ENCODE measurements at regions not wholly inside any gene's neighbourhood (a gene's known extent, or its start where the extent isn't known, plus 50 kb on each side); places are given as distances from the start of the nearest gene placed in this dataset.

DNA sequence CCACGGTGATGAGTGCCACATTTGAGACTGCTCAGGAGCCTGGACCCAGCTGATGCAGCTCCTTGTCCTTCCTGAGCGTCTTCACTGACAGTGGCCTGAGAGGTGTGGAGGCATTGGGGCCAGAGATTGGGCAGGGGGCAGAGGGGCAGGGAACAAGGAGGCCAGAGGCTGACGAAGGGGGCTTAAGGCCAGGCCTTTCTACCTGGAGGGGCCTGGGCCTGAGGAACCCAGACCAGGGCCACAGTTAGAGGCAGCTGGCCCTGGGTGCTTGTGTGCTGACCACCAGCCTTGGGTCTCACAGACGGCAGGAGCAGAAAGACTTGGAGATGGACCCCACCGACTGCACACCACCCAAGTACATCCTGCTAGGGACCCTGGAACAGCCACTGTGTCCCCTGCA is 168.2 kb upstream of the ZNF267 start:
- WGBS, 2 donors, result 92 to 94% methylated on average over 5 of the region's 5 CpGs
- ATAC-seq (ENCODE audit: insufficient read depth, low FRiP score), result no peak
- Histone ChIP-seq H3K9ac (ENCODE audit: insufficient read depth in 1 of 2, low read length in 2 of 2) (no peak overlapping the region), H3K4me1 (ENCODE audit: control insufficient read depth in 5 of 5, insufficient read depth in 5 of 5, low read length in 5 of 5) (peaks cover 0 to 7% (median 0%) of the 10 kb centered on the region in 5 donors), H3K27me3 (ENCODE audit: control insufficient read depth in 3 of 3, insufficient read depth in 3 of 3, low read length in 2 of 3) (no peaks in the 10 kb centered on the region), H3K4me3 (no peak overlapping the region), H3K9me3 (ENCODE audit: control insufficient read depth in 4 of 4, insufficient read depth in 3 of 4, low read length in 3 of 4) (no peaks in the 10 kb centered on the region), H3K36me3 (ENCODE audit: control insufficient read depth in 4 of 4, insufficient read depth in 4 of 4, low read length in 4 of 4) (peaks cover 0 to 43% (median 15%) of the 10 kb centered on the region in 4 donors), H3K27ac (ENCODE audit: low read depth in 1 of 2, low read length in 1 of 2) (no peak overlapping the region)
- no peak for DNase-seq
- TF ChIP-seq, protein P1, sequence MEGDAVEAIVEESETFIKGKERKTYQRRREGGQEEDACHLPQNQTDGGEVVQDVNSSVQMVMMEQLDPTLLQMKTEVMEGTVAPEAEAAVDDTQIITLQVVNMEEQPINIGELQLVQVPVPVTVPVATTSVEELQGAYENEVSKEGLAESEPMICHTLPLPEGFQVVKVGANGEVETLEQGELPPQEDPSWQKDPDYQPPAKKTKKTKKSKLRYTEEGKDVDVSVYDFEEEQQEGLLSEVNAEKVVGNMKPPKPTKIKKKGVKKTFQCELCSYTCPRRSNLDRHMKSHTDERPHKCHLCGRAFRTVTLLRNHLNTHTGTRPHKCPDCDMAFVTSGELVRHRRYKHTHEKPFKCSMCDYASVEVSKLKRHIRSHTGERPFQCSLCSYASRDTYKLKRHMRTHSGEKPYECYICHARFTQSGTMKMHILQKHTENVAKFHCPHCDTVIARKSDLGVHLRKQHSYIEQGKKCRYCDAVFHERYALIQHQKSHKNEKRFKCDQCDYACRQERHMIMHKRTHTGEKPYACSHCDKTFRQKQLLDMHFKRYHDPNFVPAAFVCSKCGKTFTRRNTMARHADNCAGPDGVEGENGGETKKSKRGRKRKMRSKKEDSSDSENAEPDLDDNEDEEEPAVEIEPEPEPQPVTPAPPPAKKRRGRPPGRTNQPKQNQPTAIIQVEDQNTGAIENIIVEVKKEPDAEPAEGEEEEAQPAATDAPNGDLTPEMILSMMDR (IDR thresholded peaks at IDR 0.05; ENCODE audit: control extremely low read depth, extremely low read depth), result no peak

DNA sequence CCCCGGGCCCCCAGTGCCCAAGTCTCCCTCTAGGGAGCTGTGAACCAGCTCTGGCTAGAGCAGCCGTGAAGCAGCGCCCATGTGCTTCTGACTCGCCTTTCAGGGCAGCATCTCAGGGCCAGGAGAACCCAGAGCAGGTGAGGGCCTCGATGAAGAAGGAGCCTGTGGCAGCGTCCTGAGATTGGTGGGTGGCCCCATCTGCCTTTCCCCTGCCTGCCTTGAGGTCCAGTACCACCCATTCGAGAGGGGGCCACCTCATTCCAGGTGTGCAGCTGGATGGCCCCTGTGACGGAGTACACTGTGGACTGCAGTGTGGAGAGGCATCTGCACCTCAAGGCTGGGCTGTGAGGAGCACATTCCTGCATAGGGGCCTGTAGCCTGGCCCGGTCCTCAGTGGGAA is 167.3 kb upstream of the ZNF267 start:
- no peak overlapping the region for H3K27ac ChIP-seq (ENCODE audit: low read depth in 1 of 2, low read length in 1 of 2)
- 83 to 84% methylated on average over 9 of the region's 9 CpGs for WGBS, 2 donors
- H3K36me3 ChIP-seq (ENCODE audit: control insufficient read depth in 4 of 4, insufficient read depth in 4 of 4, low read length in 4 of 4), result peaks cover 0 to 43% (median 15%) of the 10 kb centered on the region in 4 donors
- peaks cover 0 to 2% (median 0%) of the 10 kb centered on the region in 5 donors for H3K4me1 ChIP-seq (ENCODE audit: control insufficient read depth in 5 of 5, insufficient read depth in 5 of 5, low read length in 5 of 5)
- H3K27me3 ChIP-seq (ENCODE audit: control insufficient read depth in 3 of 3, insufficient read depth in 3 of 3, low read length in 2 of 3), result no peaks in the 10 kb centered on the region
- TF ChIP-seq, protein P1 (IDR thresholded peaks at IDR 0.05; ENCODE audit: control extremely low read depth, extremely low read depth), result no peak
- H3K9ac ChIP-seq (ENCODE audit: insufficient read depth in 1 of 2, low read length in 2 of 2), result no peak overlapping the region
- no peaks in the 10 kb centered on the region for H3K9me3 ChIP-seq (ENCODE audit: control insufficient read depth in 4 of 4, insufficient read depth in 3 of 4, low read length in 3 of 4)
- ATAC-seq (ENCODE audit: insufficient read depth, low FRiP score) (no peak), DNase-seq (no peak)
- H3K4me3 ChIP-seq, result no peak overlapping the region

DNA sequence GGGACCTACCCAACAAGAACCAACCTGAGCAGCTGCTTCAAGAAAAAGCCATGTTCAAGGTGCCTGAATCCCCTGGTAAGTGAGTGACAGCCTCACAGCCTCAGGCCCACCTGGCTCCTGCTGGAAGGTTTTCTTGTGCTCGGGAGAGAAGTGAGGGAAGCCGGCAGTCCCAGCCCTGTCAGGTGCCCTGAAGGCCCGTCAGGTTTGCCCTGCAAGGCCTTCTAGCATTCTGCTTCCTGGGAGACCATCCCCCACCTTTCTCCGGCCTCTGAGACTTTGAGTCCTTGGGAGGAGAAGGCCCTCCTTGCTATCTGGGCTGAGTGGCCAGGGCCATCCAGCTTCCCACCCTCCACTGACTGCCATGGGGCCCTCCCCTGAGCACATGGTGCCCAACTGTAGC is 166.7 kb upstream of the ZNF267 start:
- H3K4me3 ChIP-seq, result no peak overlapping the region
- no peak overlapping the region for H3K27ac ChIP-seq (ENCODE audit: low read depth in 1 of 2, low read length in 1 of 2)
- no peak for DNase-seq
- TF ChIP-seq, protein P1 (IDR thresholded peaks at IDR 0.05; ENCODE audit: control extremely low read depth, extremely low read depth), result no peak
- ATAC-seq (ENCODE audit: insufficient read depth, low FRiP score), result no peak
- WGBS, 2 donors, result 96 to 97% methylated on average over 4 of the region's 4 CpGs
- no peaks in the 10 kb centered on the region for H3K4me1 ChIP-seq (ENCODE audit: control insufficient read depth in 5 of 5, insufficient read depth in 5 of 5, low read length in 5 of 5)
- H3K27me3 ChIP-seq (ENCODE audit: control insufficient read depth in 3 of 3, insufficient read depth in 3 of 3, low read length in 2 of 3), result no peaks in the 10 kb centered on the region
- peaks cover 0 to 43% (median 15%) of the 10 kb centered on the region in 4 donors for H3K36me3 ChIP-seq (ENCODE audit: control insufficient read depth in 4 of 4, insufficient read depth in 4 of 4, low read length in 4 of 4)
- H3K9ac ChIP-seq (ENCODE audit: insufficient read depth in 1 of 2, low read length in 2 of 2), result no peak overlapping the region
- no peaks in the 10 kb centered on the region for H3K9me3 ChIP-seq (ENCODE audit: control insufficient read depth in 4 of 4, insufficient read depth in 3 of 4, low read length in 3 of 4)

DNA sequence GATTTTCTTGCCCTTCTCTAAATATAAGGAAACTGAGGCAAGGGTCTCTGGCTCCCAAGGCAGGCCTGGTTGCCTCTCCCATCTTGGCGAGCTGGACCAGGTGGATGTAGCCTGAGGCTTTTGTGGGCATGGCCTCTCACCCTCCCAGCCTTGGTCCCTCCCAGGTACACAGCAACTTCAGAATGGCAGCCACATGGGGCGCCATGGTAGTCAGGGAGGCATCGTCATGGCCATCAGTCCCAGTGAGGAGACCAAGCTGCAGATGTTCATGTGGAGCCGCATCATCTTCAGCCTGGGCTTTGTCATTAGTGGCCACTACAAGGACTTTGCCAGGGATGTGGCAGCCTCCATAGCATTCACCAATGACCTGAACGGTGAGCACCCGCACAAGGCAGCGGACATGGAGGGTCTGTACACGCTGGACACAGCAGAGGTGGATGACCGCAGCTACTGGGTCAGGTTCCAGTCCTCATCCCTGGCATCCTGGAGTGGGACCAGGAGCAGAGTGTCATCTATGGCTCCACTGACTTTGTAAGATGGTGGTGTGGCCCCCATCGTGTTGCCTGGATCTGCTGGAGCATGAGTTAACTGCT is 165.8 kb upstream of the ZNF267 start:
- WGBS, 2 donors, result 97% methylated on average over 10 of the region's 10 CpGs
- Histone ChIP-seq H3K4me3 (no peak overlapping the region), H3K9ac (ENCODE audit: insufficient read depth in 1 of 2, low read length in 2 of 2) (no peak overlapping the region), H3K27ac (ENCODE audit: low read depth in 1 of 2, low read length in 1 of 2) (no peak overlapping the region), H3K4me1 (ENCODE audit: control insufficient read depth in 5 of 5, insufficient read depth in 5 of 5, low read length in 5 of 5) (no peaks in the 10 kb centered on the region), H3K36me3 (ENCODE audit: control insufficient read depth in 4 of 4, insufficient read depth in 4 of 4, low read length in 4 of 4) (peaks cover 0 to 43% (median 15%) of the 10 kb centered on the region in 4 donors), H3K27me3 (ENCODE audit: control insufficient read depth in 3 of 3, insufficient read depth in 3 of 3, low read length in 2 of 3) (no peaks in the 10 kb centered on the region), H3K9me3 (ENCODE audit: control insufficient read depth in 4 of 4, insufficient read depth in 3 of 4, low read length in 3 of 4) (no peaks in the 10 kb centered on the region)
- ATAC-seq (ENCODE audit: insufficient read depth, low FRiP score) (no peak), DNase-seq (no peak)
- TF ChIP-seq, protein P1 (IDR thresholded peaks at IDR 0.05; ENCODE audit: control extremely low read depth, extremely low read depth), result no peak

All from lung (tissue), 11 donors.